ENCODE measurements at regions not wholly inside any gene's neighbourhood (a gene's known extent, or its start where the extent isn't known, plus 50 kb on each side); places are given as distances from the start of the nearest gene placed in this dataset.

DNA sequence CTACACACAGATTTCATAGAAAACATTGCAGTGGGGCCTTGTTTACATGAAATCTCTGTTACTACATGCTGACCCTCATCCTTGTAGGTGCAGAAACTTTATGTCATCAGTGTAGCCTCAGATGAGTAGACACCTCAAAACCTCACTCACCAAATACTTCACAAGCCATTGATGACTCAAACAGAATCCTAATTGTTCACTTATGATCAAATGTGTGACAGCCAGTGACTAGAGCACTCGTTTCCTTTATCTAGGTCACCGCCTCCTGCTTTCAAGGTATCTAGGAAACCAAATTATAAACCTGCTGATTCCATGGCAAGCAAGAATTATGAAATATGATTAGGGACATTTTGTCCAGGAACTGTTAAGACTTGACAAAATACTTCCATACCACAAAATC is 255.8 kb upstream of the GPRIN3 start:
- no peak for TF ChIP-seq POLR2A (IDR thresholded peaks at IDR 0.05)
- TF ChIP-seq, protein P1, sequence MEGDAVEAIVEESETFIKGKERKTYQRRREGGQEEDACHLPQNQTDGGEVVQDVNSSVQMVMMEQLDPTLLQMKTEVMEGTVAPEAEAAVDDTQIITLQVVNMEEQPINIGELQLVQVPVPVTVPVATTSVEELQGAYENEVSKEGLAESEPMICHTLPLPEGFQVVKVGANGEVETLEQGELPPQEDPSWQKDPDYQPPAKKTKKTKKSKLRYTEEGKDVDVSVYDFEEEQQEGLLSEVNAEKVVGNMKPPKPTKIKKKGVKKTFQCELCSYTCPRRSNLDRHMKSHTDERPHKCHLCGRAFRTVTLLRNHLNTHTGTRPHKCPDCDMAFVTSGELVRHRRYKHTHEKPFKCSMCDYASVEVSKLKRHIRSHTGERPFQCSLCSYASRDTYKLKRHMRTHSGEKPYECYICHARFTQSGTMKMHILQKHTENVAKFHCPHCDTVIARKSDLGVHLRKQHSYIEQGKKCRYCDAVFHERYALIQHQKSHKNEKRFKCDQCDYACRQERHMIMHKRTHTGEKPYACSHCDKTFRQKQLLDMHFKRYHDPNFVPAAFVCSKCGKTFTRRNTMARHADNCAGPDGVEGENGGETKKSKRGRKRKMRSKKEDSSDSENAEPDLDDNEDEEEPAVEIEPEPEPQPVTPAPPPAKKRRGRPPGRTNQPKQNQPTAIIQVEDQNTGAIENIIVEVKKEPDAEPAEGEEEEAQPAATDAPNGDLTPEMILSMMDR (IDR thresholded peaks at IDR 0.05), result no peak
